ENCODE measurements at regions not wholly inside any gene's neighbourhood (a gene's known extent, or its start where the extent isn't known, plus 50 kb on each side); places are given as distances from the start of the nearest gene placed in this dataset.
A peak's percentile ranks its signal among the peaks of the same experiment; 100 is the strongest.

DNA sequence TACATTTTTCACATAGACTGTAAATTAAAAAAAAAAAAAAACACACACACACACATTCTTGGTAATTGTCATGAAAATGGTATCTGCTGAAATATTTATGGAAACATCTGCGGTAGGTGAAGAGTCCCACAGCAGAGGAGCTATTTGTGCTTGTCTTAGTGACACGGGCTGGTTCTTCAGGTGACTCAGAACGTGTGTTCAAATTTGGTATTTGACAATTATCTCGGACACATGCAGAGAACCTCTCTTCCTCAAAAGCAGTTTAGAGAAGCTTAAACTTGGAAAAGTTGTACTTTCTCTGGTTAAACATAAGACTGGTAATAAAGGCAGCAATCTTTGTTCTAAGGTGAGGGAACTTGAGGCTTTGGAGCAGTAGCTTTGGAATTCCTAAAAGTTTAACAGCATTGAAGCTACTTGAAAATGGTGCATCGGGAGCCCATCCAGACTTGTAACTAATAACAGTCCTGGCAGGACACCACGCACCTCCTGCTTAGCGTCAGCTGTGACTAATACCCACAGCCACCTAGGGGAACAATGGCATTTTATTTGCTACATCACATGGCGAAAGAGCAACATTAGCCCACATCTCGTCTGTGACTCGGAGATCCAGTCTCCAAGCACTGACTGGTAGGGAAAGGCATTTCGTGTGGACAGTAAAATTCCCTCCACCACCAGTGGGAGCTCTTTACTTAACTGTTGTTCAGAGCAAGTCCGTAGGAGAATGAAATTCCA lies 1505.1 kb upstream of the SLC10A2 start:
- dilution Hi-C loops (cut with HindIII; ENCODE audit: low sequenced_read_pairs, unreplicated experiment) (no loop called here), in situ Hi-C loops (cut with MboI; ENCODE audit: low sequenced_read_pairs) (loop anchor here (10.0 to 25.0 kb wide), 2 partner anchors 684 to 1963 kb away; partner anchors contain the start of gene EFNB2), intact Hi-C loops (cut with micrococcal nuclease) (loop anchor here (1.0 to 5.0 kb wide), 4 partner anchors 201 to 1962 kb away; no protein-coding TSS in a partner anchor)
- BruUV-seq (replicated peaks), result no TSS peak
- Histone ChIP-seq H3K9ac (ENCODE audit: low read depth, low read length) (no peak overlapping the region), H4K8ac (ENCODE audit: low read depth in 2 of 2, low read length in 2 of 2) (no peak overlapping the region), H3K4me1 (ENCODE audit: control insufficient read depth, insufficient read depth, low read length) (peaks cover 1% of the 10 kb centered on the region; the same call in 1 of the 2 replicates), H3K9me1 (ENCODE audit: insufficient read depth, low read length) (no peaks in the 10 kb centered on the region), H4K5ac (ENCODE audit: low read depth, low read length) (no peak overlapping the region), H3K27ac (ENCODE audit: insufficient read depth, low read length) (no peak overlapping the region), H4K91ac (ENCODE audit: insufficient read depth, low read depth, low read length) (no peak overlapping the region), H3K36me3 (ENCODE audit: control insufficient read depth, insufficient read depth, low read length) (no peaks in the 10 kb centered on the region), H2BK5ac (ENCODE audit: low read depth, low read length, poor library complexity, severe bottlenecking) (no peak overlapping the region), H2AK5ac (ENCODE audit: low read depth, low read length) (no peak overlapping the region), H3K23ac (ENCODE audit: low read depth, low read length) (no peak overlapping the region), H3K27me3 (ENCODE audit: control insufficient read depth, insufficient read depth, low read length) (no peaks in the 10 kb centered on the region), H2BK15ac (ENCODE audit: low read depth, low read length) (no peak overlapping the region), H2AK9ac (replicated peaks; ENCODE audit: low read depth, low read length, poor library complexity) (no peak overlapping the region), H3K9me3 (ENCODE audit: control insufficient read depth, insufficient read depth, low read length) (no peaks in the 10 kb centered on the region), H3K4ac (ENCODE audit: low read depth, low read length) (no peak overlapping the region), H3K4me2 (ENCODE audit: low read depth, low read length) (peak overlapping the region; percentile 92), H3K14ac (replicated peaks; ENCODE audit: low read depth, low read length) (no peak overlapping the region), H3K56ac (ENCODE audit: extremely low read depth, insufficient read depth, low read length) (no peak overlapping the region), H3K4me3 (ENCODE audit: insufficient read depth, low read depth, low read length) (no peak overlapping the region), H2BK120ac (ENCODE audit: low read depth, low read length) (no peak overlapping the region), H2BK20ac (ENCODE audit: low read depth, low read length) (no peak overlapping the region), H3K18ac (ENCODE audit: low read depth, low read length) (no peak overlapping the region), H3K79me1 (ENCODE audit: low read depth in 1 of 2, low read length in 2 of 2) (no peaks in the 10 kb centered on the region), H2AFZ (replicated peaks; ENCODE audit: low read length, poor library complexity) (peak overlapping the region; percentile 81), H4K20me1 (ENCODE audit: insufficient read depth, low read length) (no peaks in the 10 kb centered on the region)
- ATAC-seq (ENCODE audit: low read depth), result peak; percentile 99
- no CpG with 5 or more reads among the region's 12 CpGs for WGBS, 2 experiments (ENCODE audit: extremely low coverage in 2 of 2, insufficient read length in 1 of 2)
- ChIA-PET CTCF (interaction anchor here (0.5 to 2.4 kb wide), 16 partner anchors 9 to 1965 kb away, joined by 3 to 9 read pairs (median 4); no protein-coding TSS in a partner anchor), POLR2A (ENCODE audit: unreplicated experiment) (no interaction called here)
- TF ChIP-seq, protein P1, sequence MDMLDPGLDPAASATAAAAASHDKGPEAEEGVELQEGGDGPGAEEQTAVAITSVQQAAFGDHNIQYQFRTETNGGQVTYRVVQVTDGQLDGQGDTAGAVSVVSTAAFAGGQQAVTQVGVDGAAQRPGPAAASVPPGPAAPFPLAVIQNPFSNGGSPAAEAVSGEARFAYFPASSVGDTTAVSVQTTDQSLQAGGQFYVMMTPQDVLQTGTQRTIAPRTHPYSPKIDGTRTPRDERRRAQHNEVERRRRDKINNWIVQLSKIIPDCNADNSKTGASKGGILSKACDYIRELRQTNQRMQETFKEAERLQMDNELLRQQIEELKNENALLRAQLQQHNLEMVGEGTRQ (IDR thresholded peaks at IDR 0.05; ENCODE audit: low read depth, low read length), result peak; percentile 48; the same call in 1 of the 2 replicates
- TF ChIP-seq CEBPB (IDR thresholded peaks at IDR 0.05; ENCODE audit: low read depth, low read length) (peak; percentile 43; the same call in 1 of the 2 replicates), MAZ (IDR thresholded peaks at IDR 0.05; ENCODE audit: borderline replicate concordance, low read depth, low read length) (no peak), CHD1 (IDR thresholded peaks at IDR 0.05; ENCODE audit: low read depth, low read length) (no peak), FOS (IDR thresholded peaks at IDR 0.05; ENCODE audit: low read depth, low read length) (no peak), NFE2L2 (IDR thresholded peaks at IDR 0.05; ENCODE audit: low read depth, low read length) (no peak), RAD21 (IDR thresholded peaks at IDR 0.05; ENCODE audit: low read length) (peak; percentile 76), MAFK (IDR thresholded peaks at IDR 0.05; ENCODE audit: low read depth, low read length) (no peak), POLR2A (IDR thresholded peaks at IDR 0.05; ENCODE audit: low read depth, low read length) (no peak), BHLHE40 (IDR thresholded peaks at IDR 0.05; ENCODE audit: low read depth, low read length) (no peak; the same call in 1 of the 2 replicates), SMC3 (IDR thresholded peaks at IDR 0.05; ENCODE audit: low read depth, low read length) (peak; percentile 67), RFX5 (IDR thresholded peaks at IDR 0.05; ENCODE audit: low read depth, low read length) (no peak)
- TF ChIP-seq, protein P2, sequence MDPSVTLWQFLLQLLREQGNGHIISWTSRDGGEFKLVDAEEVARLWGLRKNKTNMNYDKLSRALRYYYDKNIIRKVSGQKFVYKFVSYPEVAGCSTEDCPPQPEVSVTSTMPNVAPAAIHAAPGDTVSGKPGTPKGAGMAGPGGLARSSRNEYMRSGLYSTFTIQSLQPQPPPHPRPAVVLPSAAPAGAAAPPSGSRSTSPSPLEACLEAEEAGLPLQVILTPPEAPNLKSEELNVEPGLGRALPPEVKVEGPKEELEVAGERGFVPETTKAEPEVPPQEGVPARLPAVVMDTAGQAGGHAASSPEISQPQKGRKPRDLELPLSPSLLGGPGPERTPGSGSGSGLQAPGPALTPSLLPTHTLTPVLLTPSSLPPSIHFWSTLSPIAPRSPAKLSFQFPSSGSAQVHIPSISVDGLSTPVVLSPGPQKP (IDR thresholded peaks at IDR 0.05; ENCODE audit: borderline replicate concordance, low read depth, low read length), result no peak
- TF ChIP-seq, protein P3, sequence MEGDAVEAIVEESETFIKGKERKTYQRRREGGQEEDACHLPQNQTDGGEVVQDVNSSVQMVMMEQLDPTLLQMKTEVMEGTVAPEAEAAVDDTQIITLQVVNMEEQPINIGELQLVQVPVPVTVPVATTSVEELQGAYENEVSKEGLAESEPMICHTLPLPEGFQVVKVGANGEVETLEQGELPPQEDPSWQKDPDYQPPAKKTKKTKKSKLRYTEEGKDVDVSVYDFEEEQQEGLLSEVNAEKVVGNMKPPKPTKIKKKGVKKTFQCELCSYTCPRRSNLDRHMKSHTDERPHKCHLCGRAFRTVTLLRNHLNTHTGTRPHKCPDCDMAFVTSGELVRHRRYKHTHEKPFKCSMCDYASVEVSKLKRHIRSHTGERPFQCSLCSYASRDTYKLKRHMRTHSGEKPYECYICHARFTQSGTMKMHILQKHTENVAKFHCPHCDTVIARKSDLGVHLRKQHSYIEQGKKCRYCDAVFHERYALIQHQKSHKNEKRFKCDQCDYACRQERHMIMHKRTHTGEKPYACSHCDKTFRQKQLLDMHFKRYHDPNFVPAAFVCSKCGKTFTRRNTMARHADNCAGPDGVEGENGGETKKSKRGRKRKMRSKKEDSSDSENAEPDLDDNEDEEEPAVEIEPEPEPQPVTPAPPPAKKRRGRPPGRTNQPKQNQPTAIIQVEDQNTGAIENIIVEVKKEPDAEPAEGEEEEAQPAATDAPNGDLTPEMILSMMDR (conservative IDR thresholded peaks at IDR 0.05; ENCODE audit: low read depth, low read length), result peak; percentile 73
- DNase-seq, result peak; percentile 82

All from IMR-90 (cell line).